ENCODE measurements at regions not wholly inside any gene's neighbourhood (a gene's known extent, or its start where the extent isn't known, plus 50 kb on each side); places are given as distances from the start of the nearest gene placed in this dataset.

GRCh38 chr12:34389378-34390170, 367.3 kb downstream of the ALG10 start:
- TF ChIP-seq POLR2A (IDR thresholded peaks at IDR 0.05) (no peak), CTCF (IDR thresholded peaks at IDR 0.05) (no peak), EP300 (IDR thresholded peaks at IDR 0.05) (no peak)
